Glutamatergic neuron (in vitro differentiated cells): ENCODE measurements at regions not wholly inside any gene's neighbourhood (a gene's known extent, or its start where the extent isn't known, plus 50 kb on each side); places are given as distances from the start of the nearest gene placed in this dataset.
"Not testable (repeated sequence)": the region's sequence is repeated elsewhere in the genome, so short reads cannot be mapped to it uniquely, and the experiment has no call there.

Experiments
- DNase-seq: peaks from one replicate; pipeline ENCODE4 v3.0.0; 2022
- H3K27ac Mint-ChIP-seq: one replicate; pipeline ENCODE4 v1.8.0; 2020; ENCODE audit warnings: mild to moderate bottlenecking, mixed read lengths, inconsistent platforms; ENCODE audit not compliant: unreplicated experiment
- H3K27me3 Mint-ChIP-seq: one replicate; pipeline ENCODE4 v1.8.0; 2020; ENCODE audit warnings: mild to moderate bottlenecking, moderate library complexity, mixed read lengths, inconsistent platforms; ENCODE audit not compliant: unreplicated experiment
- H3K36me3 Mint-ChIP-seq: one replicate; pipeline ENCODE4 v1.8.0; 2020; ENCODE audit warnings: mild to moderate bottlenecking, mixed read lengths, inconsistent platforms; ENCODE audit not compliant: unreplicated experiment
- H3K4me1 Mint-ChIP-seq: one replicate; pipeline ENCODE4 v1.8.0; 2020; ENCODE audit warnings: mild to moderate bottlenecking, low read depth, mixed read lengths, inconsistent platforms; ENCODE audit not compliant: unreplicated experiment
- H3K4me3 Mint-ChIP-seq: one replicate; pipeline ENCODE4 v1.8.0; 2020; ENCODE audit warnings: mild to moderate bottlenecking, mixed read lengths, inconsistent platforms; ENCODE audit not compliant: unreplicated experiment
- H3K9me3 Mint-ChIP-seq: one replicate; pipeline ENCODE4 v1.8.0; 2020; ENCODE audit warnings: mild to moderate bottlenecking, moderate library complexity, mixed read lengths, inconsistent platforms; ENCODE audit not compliant: unreplicated experiment
- CTCF ChIP-seq: fragments of 200-600 bp; sonication (generic); IDR thresholded peaks from one replicate; pipeline ENCODE4 v1.5.0; 2021; ENCODE audit not compliant: partially characterized antibody, unreplicated experiment

- no peak overlapping the region for H3K27ac Mint-ChIP-seq
Observed at GRCh38 chr9:86575825-86576525, 221.8 kb upstream of the TUT7 start.

GRCh38 chr9:86575137-86575536 lies 220.9 kb upstream of the TUT7 start:
- Mint-ChIP-seq H3K36me3 (peaks cover 7% of the 10 kb centered on the region), H3K4me1 (peaks cover 15% of the 10 kb centered on the region), H3K9me3 (peaks cover 8% of the 10 kb centered on the region), H3K27ac (no peak overlapping the region), H3K27me3 (no peaks in the 10 kb centered on the region), H3K4me3 (no peak overlapping the region)
- DNase-seq = no peak
- TF ChIP-seq CTCF = no peak

More at GRCh38 chr9:86575825-86576525, 221.8 kb upstream of the TUT7 start:
- Mint-ChIP-seq H3K4me3 (no peak overlapping the region), H3K27me3 (no peaks in the 10 kb centered on the region), H3K9me3 (peaks cover 8% of the 10 kb centered on the region), H3K36me3 (peaks cover 7% of the 10 kb centered on the region), H3K4me1 (peaks cover 16% of the 10 kb centered on the region)
- TF ChIP-seq CTCF = no peak
- DNase-seq = no peak

DNA sequence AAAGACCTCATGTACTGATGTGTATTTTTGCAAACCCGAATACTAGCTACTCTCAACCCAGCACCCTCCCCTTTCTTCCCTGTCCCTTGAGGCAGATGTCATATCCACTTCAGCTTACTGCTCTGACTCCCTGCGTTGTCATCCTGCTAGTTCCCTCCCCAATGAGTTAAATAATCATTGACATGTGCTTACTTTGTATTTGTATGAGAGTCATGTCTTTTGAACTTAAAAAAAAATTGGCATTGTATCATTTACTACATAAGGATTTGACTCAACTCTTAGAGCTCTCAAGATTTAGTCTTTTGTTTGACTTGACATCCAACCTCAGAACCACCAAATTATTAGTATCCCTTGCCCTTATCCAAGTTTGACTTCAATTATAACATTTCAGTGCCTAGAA lies 219.7 kb upstream of the TUT7 start:
- no peak overlapping the region for H3K4me3 Mint-ChIP-seq
- TF ChIP-seq CTCF = no peak
- no peaks in the 10 kb centered on the region for H3K27me3 Mint-ChIP-seq

DNA sequence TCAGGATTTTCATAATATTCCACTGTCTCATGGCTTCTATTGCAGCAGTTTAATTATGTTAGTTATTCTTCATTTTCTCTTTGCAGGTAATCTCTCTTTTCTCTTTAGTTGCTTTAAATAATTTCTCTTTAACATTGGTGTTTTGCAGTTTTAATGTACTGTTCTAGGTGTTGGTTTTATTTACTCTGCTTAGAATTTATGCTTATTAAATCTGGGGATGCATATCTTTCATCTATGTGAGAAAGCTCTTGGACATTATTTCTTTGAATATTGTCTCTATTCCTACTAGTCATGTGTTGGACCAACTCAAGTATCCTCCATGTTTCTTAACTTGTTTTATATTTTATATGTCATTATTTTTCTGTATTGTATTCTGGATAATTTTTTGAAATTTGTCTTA lies 218.7 kb upstream of the TUT7 start:
- Mint-ChIP-seq H3K27me3 (no peaks in the 10 kb centered on the region), H3K9me3 (peaks cover 2% of the 10 kb centered on the region), H3K4me1 (peaks cover 9% of the 10 kb centered on the region), H3K36me3 (peaks cover 7% of the 10 kb centered on the region), H3K4me3 (no peak overlapping the region), H3K27ac (no peak overlapping the region)
- DNase-seq = no peak
- TF ChIP-seq CTCF = no peak

More for the DNA sequence above, 219.7 kb upstream of the TUT7 start:
- Mint-ChIP-seq H3K36me3 (peaks cover 7% of the 10 kb centered on the region), H3K27ac (no peak overlapping the region), H3K4me1 (peaks cover 13% of the 10 kb centered on the region), H3K9me3 (peaks cover 5% of the 10 kb centered on the region)
- DNase-seq = no peak

DNA sequence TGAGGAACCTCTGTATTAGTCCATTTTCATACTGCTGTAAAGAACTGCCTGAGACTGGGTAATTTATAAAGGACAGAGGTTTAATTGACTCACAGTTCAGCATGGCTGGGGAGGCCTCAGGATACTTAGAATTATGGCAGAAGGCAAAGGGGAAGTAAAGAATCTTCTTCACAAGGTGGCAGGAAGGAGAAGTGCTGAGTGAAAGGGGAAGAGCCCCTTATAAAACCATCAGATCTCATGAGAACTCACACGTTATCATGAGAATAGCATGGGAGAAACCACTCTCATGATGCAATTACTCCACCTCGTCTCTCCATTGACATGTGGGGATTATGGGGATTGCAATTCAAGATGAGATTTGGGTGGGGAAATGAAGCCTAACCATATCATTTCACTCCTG lies 211.4 kb upstream of the TUT7 start:
- H3K36me3 Mint-ChIP-seq, H3K4me3 Mint-ChIP-seq, H3K27ac Mint-ChIP-seq, H3K4me1 Mint-ChIP-seq, H3K9me3 Mint-ChIP-seq, H3K27me3 Mint-ChIP-seq, DNase-seq: not testable (repeated sequence)
